Suprapubic skin (tissue), 4 donors: ENCODE measurements at regions not wholly inside any gene's neighbourhood (a gene's known extent, or its start where the extent isn't known, plus 50 kb on each side); places are given as distances from the start of the nearest gene placed in this dataset.
A peak's percentile ranks its signal among the peaks of the same experiment; 100 is the strongest.

Experiments used
- DNase-seq, 2 donors: peaks; one replicate each; pipeline ENCODE4 v3.0.0-alpha.2; 2019; ENCODE audit warnings: low spot score in 2 of 2
- H3K27ac ChIP-seq: fragments of 200-600 bp; sonication (generic); one replicate; pipeline ENCODE4 v1.5.1; 2019
- H3K27me3 ChIP-seq: fragments of 200-600 bp; sonication (generic); one replicate; pipeline ENCODE4 v1.5.1; 2019
- H3K36me3 ChIP-seq: fragments of 200-600 bp; sonication (generic); one replicate; pipeline ENCODE4 v1.5.1; 2019
- H3K4me1 ChIP-seq: fragments of 200-600 bp; sonication (generic); one replicate; pipeline ENCODE4 v1.5.1; 2019
- H3K4me3 ChIP-seq: fragments of 200-600 bp; sonication (generic); one replicate; pipeline ENCODE4 v1.5.1; 2019; ENCODE audit warnings: mild to moderate bottlenecking
- H3K9me3 ChIP-seq: fragments of 200-600 bp; sonication (generic); one replicate; pipeline ENCODE4 v1.5.1; 2019
- CTCF ChIP-seq, 2 donors: fragments of 200-600 bp in 1 of 2; fragments of 450-650 bp in 1 of 2; sonication (generic) in 1 of 2; IDR thresholded peaks; one replicate each; pipeline ENCODE4 v1.5.1; 2016 to 2019; ENCODE audit warnings: antibody characterized with exemption in 2 of 2, mild to moderate bottlenecking in 1 of 2, moderate library complexity in 1 of 2
- EP300 ChIP-seq: sonication (generic); formaldehyde crosslinking; IDR thresholded peaks from one replicate; pipeline ENCODE4 v1.6.1; 2017; ENCODE audit warnings: antibody characterized with exemption
- POLR2A ChIP-seq, 2 donors: fragments of 450-650 bp; IDR thresholded peaks; one replicate each; pipeline ENCODE4 v1.6.1; 2017; ENCODE audit warnings: antibody characterized with exemption in 2 of 2, mild to moderate bottlenecking in 2 of 2, moderate library complexity in 2 of 2
- POLR2AphosphoS5 ChIP-seq, 3 donors: sonication (generic); formaldehyde crosslinking; IDR thresholded peaks; one replicate each; pipeline ENCODE4 v1.6.1; 2017; ENCODE audit warnings: antibody characterized with exemption in 3 of 3
- WGBS: methylation state at CpG from one replicate; pipeline ENCODE4 v1.1.5; 2018; 5-methylcytosine and 5-hydroxymethylcytosine counted together

- H3K4me3 ChIP-seq: no peak overlapping the region
- H3K27ac ChIP-seq: no peak overlapping the region
- no peaks in the 10 kb centered on the region for H3K9me3 ChIP-seq
- H3K36me3 ChIP-seq: no peaks in the 10 kb centered on the region
- TF ChIP-seq POLR2A (IDR thresholded peaks at IDR 0.05) (no peak), POLR2AphosphoS5 (IDR thresholded peaks at IDR 0.05) (no peak), EP300 (no peak), CTCF (IDR thresholded peaks at IDR 0.05) (no peak)
- H3K4me1 ChIP-seq: peaks cover 27% of the 10 kb centered on the region
- no peak for DNase-seq
- no peaks in the 10 kb centered on the region for H3K27me3 ChIP-seq
Observed at GRCh38 chr4:105059337-105059736, 87.3 kb upstream of the TET2 start.

- no peaks in the 10 kb centered on the region for H3K27me3 ChIP-seq
- WGBS: 45% methylated on average over 1 of the region's 1 CpG
- TF ChIP-seq POLR2AphosphoS5 (IDR thresholded peaks at IDR 0.05): no peak
- H3K9me3 ChIP-seq: no peaks in the 10 kb centered on the region
- no peak overlapping the region for H3K27ac ChIP-seq
- H3K4me1 ChIP-seq: peaks cover 27% of the 10 kb centered on the region
- H3K4me3 ChIP-seq: no peak overlapping the region
- no peak for DNase-seq
- H3K36me3 ChIP-seq: no peaks in the 10 kb centered on the region
Observed at GRCh38 chr4:105060628-105061027, 86.0 kb upstream of the TET2 start.

GRCh38 chr4:105061136-105061696, 85.5 kb upstream of the TET2 start:
- Histone ChIP-seq H3K9me3 (no peaks in the 10 kb centered on the region), H3K27ac (peak overlapping the region; percentile 53), H3K36me3 (no peaks in the 10 kb centered on the region), H3K4me1 (peaks cover 27% of the 10 kb centered on the region), H3K4me3 (no peak overlapping the region), H3K27me3 (no peaks in the 10 kb centered on the region)
- DNase-seq: no peak
- 28% methylated on average over 5 of the region's 5 CpGs for WGBS
- TF ChIP-seq POLR2A (IDR thresholded peaks at IDR 0.05) (no peak), POLR2AphosphoS5 (IDR thresholded peaks at IDR 0.05) (no peak), CTCF (IDR thresholded peaks at IDR 0.05) (no peak), EP300 (no peak)

GRCh38 chr4:105061731-105062130, 84.9 kb upstream of the TET2 start:
- Histone ChIP-seq H3K9me3 (no peaks in the 10 kb centered on the region), H3K4me1 (peaks cover 27% of the 10 kb centered on the region), H3K4me3 (no peak overlapping the region), H3K27me3 (no peaks in the 10 kb centered on the region), H3K36me3 (no peaks in the 10 kb centered on the region), H3K27ac (peak overlapping the region; percentile 53)
- DNase-seq: no peak
- no peak for TF ChIP-seq CTCF (IDR thresholded peaks at IDR 0.05)
- no peak for TF ChIP-seq POLR2AphosphoS5 (IDR thresholded peaks at IDR 0.05)
- no peak for TF ChIP-seq EP300
- no peak for TF ChIP-seq POLR2A (IDR thresholded peaks at IDR 0.05)
- 21% methylated on average over 1 of the region's 1 CpG for WGBS

GRCh38 chr4:105066401-105066800, 80.3 kb upstream of the TET2 start:
- no peak for DNase-seq
- no peak for TF ChIP-seq CTCF (IDR thresholded peaks at IDR 0.05)
- no peak for TF ChIP-seq POLR2AphosphoS5 (IDR thresholded peaks at IDR 0.05)
- TF ChIP-seq POLR2A (IDR thresholded peaks at IDR 0.05): no peak
- TF ChIP-seq EP300: no peak
- H3K9me3 ChIP-seq: no peaks in the 10 kb centered on the region
- no peaks in the 10 kb centered on the region for H3K36me3 ChIP-seq
- no peak overlapping the region for H3K4me3 ChIP-seq
- H3K4me1 ChIP-seq: peaks cover 6% of the 10 kb centered on the region
- no peak overlapping the region for H3K27ac ChIP-seq
- H3K27me3 ChIP-seq: no peaks in the 10 kb centered on the region

- no peak for TF ChIP-seq EP300
- no peak for TF ChIP-seq POLR2A (IDR thresholded peaks at IDR 0.05)
- no peak for TF ChIP-seq POLR2AphosphoS5 (IDR thresholded peaks at IDR 0.05)
- no peak for TF ChIP-seq CTCF (IDR thresholded peaks at IDR 0.05)
- Histone ChIP-seq H3K9me3 (no peaks in the 10 kb centered on the region), H3K36me3 (no peaks in the 10 kb centered on the region), H3K27me3 (no peaks in the 10 kb centered on the region), H3K4me1 (no peaks in the 10 kb centered on the region), H3K4me3 (no peak overlapping the region), H3K27ac (no peak overlapping the region)
- DNase-seq: no peak
- WGBS: 64% methylated on average over 2 of the region's 2 CpGs
Observed at GRCh38 chr4:105067431-105067830, 79.2 kb upstream of the TET2 start.
